ENCODE measurements at regions not wholly inside any gene's neighbourhood (a gene's known extent, or its start where the extent isn't known, plus 50 kb on each side); places are given as distances from the start of the nearest gene placed in this dataset.

- Histone ChIP-seq H4K20me1 (ENCODE audit: low read length) (no peaks in the 10 kb centered on the region), H3F3A (ENCODE audit: low read length, unreplicated experiment) (peaks cover 3% of the 10 kb centered on the region), H3K27ac (ENCODE audit: low read length) (no peak overlapping the region), H3K79me2 (ENCODE audit: low read length) (no peaks in the 10 kb centered on the region), H3K36me3 (ENCODE audit: low read depth, low read length) (no peaks in the 10 kb centered on the region), H2AFZ (ENCODE audit: low read length) (no peak overlapping the region), H3K9me3 (ENCODE audit: low read length) (no peaks in the 10 kb centered on the region), H3K9me2 (replicated peaks; ENCODE audit: low read length) (no peaks in the 10 kb centered on the region), H3K9ac (ENCODE audit: low read length) (no peak overlapping the region), H3K27me3 (ENCODE audit: low read length) (no peaks in the 10 kb centered on the region), H3K4me3 (ENCODE audit: low read length) (no peak overlapping the region), H3K4me2 (ENCODE audit: low read length) (no peak overlapping the region), H3K4me1 (ENCODE audit: insufficient read depth, low read length) (peaks cover 28% of the 10 kb centered on the region)
- no peak for TF ChIP-seq EZH2 (IDR thresholded peaks at IDR 0.05; ENCODE audit: low read length, unreplicated experiment)
- CTCF ChIA-PET = no interaction called here
- intact Hi-C loops (cut with micrococcal nuclease) = no loop called here
- DNase-seq (no peak), ATAC-seq (no peak)
- no TSS peak for BruUV-seq (replicated peaks)
- POLR2A ChIA-PET (ENCODE audit: unreplicated experiment) = interaction anchor here (0.7 kb wide), 1 partner anchor 600 kb away, joined by 4 read pairs; no protein-coding TSS in a partner anchor
Measured at GRCh38 chr4:26218677-26219605, 101.9 kb upstream of the RBPJ start.

- Histone ChIP-seq H3K4me1 (ENCODE audit: insufficient read depth, low read length) (peaks cover 28% of the 10 kb centered on the region), H3F3A (ENCODE audit: low read length, unreplicated experiment) (peaks cover 3% of the 10 kb centered on the region), H3K9me3 (ENCODE audit: low read length) (no peaks in the 10 kb centered on the region), H3K9ac (ENCODE audit: low read length) (no peak overlapping the region), H2AFZ (ENCODE audit: low read length) (0 out of 2 replicates have a peak overlapping the region, but pooled peaks have one; percentile 50), H3K9me2 (replicated peaks; ENCODE audit: low read length) (no peaks in the 10 kb centered on the region), H4K20me1 (ENCODE audit: low read length) (no peaks in the 10 kb centered on the region), H3K36me3 (ENCODE audit: low read depth, low read length) (no peaks in the 10 kb centered on the region), H3K4me2 (ENCODE audit: low read length) (peak overlapping the region; percentile 80), H3K79me2 (ENCODE audit: low read length) (no peaks in the 10 kb centered on the region), H3K4me3 (ENCODE audit: low read length) (no peak overlapping the region), H3K27me3 (ENCODE audit: low read length) (no peaks in the 10 kb centered on the region), H3K27ac (ENCODE audit: low read length) (peak overlapping the region; percentile 65; the same call in 1 of the 2 replicates)
- BruUV-seq (replicated peaks) = no TSS peak
- CTCF ChIA-PET = no interaction called here
- ATAC-seq (peak; percentile 70), DNase-seq (peak; percentile 79)
- intact Hi-C loops (cut with micrococcal nuclease) = no loop called here
- POLR2A ChIA-PET (ENCODE audit: unreplicated experiment) = no interaction called here
- no peak for TF ChIP-seq EZH2 (IDR thresholded peaks at IDR 0.05; ENCODE audit: low read length, unreplicated experiment)
Measured at GRCh38 chr4:26220696-26221095, 100.1 kb upstream of the RBPJ start.

GRCh38 chr4:26223155-26223554, 97.7 kb upstream of the RBPJ start:
- no peak for ATAC-seq
- DNase-seq = peak; percentile 62

More at GRCh38 chr4:26223155-26223554, 97.7 kb upstream of the RBPJ start:
- POLR2A ChIA-PET (ENCODE audit: unreplicated experiment) = no interaction called here
- no peaks in the 10 kb centered on the region for H4K20me1 ChIP-seq (ENCODE audit: low read length)
- H3K4me2 ChIP-seq (ENCODE audit: low read length) = no peak overlapping the region
- H3K9me3 ChIP-seq (ENCODE audit: low read length) = no peaks in the 10 kb centered on the region
- H3K4me3 ChIP-seq (ENCODE audit: low read length) = no peak overlapping the region
- H3K4me1 ChIP-seq (ENCODE audit: insufficient read depth, low read length) = peaks cover 46% of the 10 kb centered on the region
- H3K27me3 ChIP-seq (ENCODE audit: low read length) = no peaks in the 10 kb centered on the region
- intact Hi-C loops (cut with micrococcal nuclease) = no loop called here
- H3K79me2 ChIP-seq (ENCODE audit: low read length) = no peaks in the 10 kb centered on the region
- H3K36me3 ChIP-seq (ENCODE audit: low read depth, low read length) = no peaks in the 10 kb centered on the region
- peaks cover 3% of the 10 kb centered on the region for H3F3A ChIP-seq (ENCODE audit: low read length, unreplicated experiment)
- H3K27ac ChIP-seq (ENCODE audit: low read length) = no peak overlapping the region
- H3K9me2 ChIP-seq (replicated peaks; ENCODE audit: low read length) = no peaks in the 10 kb centered on the region
- no peak overlapping the region for H2AFZ ChIP-seq (ENCODE audit: low read length)
- TF ChIP-seq EZH2phosphoT487 (IDR thresholded peaks at IDR 0.05; ENCODE audit: borderline replicate concordance, low read length) = no peak
- TF ChIP-seq CTCF (conservative IDR thresholded peaks at IDR 0.05; ENCODE audit: low read depth, low read length) = no peak
- TF ChIP-seq EZH2 (IDR thresholded peaks at IDR 0.05; ENCODE audit: low read length, unreplicated experiment) = no peak
- H3K9ac ChIP-seq (ENCODE audit: low read length) = no peak overlapping the region
- no TSS peak for BruUV-seq (replicated peaks)
- CTCF ChIA-PET = no interaction called here

All from PC-3 (cell line).